NT2/D1 (cell line): ENCODE measurements at regions not wholly inside any gene's neighbourhood (a gene's known extent, or its start where the extent isn't known, plus 50 kb on each side); places are given as distances from the start of the nearest gene placed in this dataset.

Experiments used
- DNase-seq: peaks from one replicate; pipeline ENCODE4 v3.0.0-alpha.2; 2011; ENCODE audit warnings: low read depth, low spot score
- H3K27me3 ChIP-seq: 2 replicates; pipeline ENCODE4 v1.6.0; 2011; ENCODE audit warnings: mild to moderate bottlenecking; ENCODE audit not compliant: insufficient read length, insufficient read depth
- H3K36me3 ChIP-seq: 2 replicates; pipeline ENCODE4 v1.6.1; 2011; ENCODE audit warnings: mild to moderate bottlenecking, low read length, mixed read lengths; ENCODE audit not compliant: insufficient read depth, insufficient read length
- H3K4me1 ChIP-seq: 2 replicates; pipeline ENCODE4 v1.5.1; 2011; ENCODE audit not compliant: insufficient read depth, insufficient read length
- H3K4me3 ChIP-seq: 2 replicates; pipeline ENCODE4 v1.5.1; 2011; ENCODE audit warnings: low read depth; ENCODE audit not compliant: insufficient read length
- H3K9ac ChIP-seq: 2 replicates; pipeline ENCODE4 v1.6.0; 2011; ENCODE audit warnings: low read depth; ENCODE audit not compliant: insufficient read length
- H3K9me3 ChIP-seq: 2 replicates; pipeline ENCODE4 v1.5.1; 2011; ENCODE audit warnings: mild to moderate bottlenecking, low read length; ENCODE audit not compliant: insufficient read depth
- SUZ12 ChIP-seq: IDR thresholded peaks from 2 replicates; pipeline ENCODE4 v1.6.1; 2011; ENCODE audit not compliant: insufficient read length, insufficient read depth; ENCODE audit errors: extremely low read depth
- YY1 ChIP-seq: IDR thresholded peaks from 2 replicates; pipeline ENCODE4 v1.6.1; 2011; ENCODE audit not compliant: insufficient read length, insufficient read depth
- ZNF274 ChIP-seq: IDR thresholded peaks from 2 replicates; pipeline ENCODE4 v1.6.1; 2011; ENCODE audit warnings: mild to moderate bottlenecking, low read depth, low read length

- no peak for TF ChIP-seq SUZ12
- TF ChIP-seq ZNF274: no peak
- no peak for TF ChIP-seq YY1
- Histone ChIP-seq H3K4me1 (no peaks in the 10 kb centered on the region), H3K36me3 (no peaks in the 10 kb centered on the region), H3K9me3 (no peaks in the 10 kb centered on the region), H3K9ac (no peak overlapping the region), H3K27me3 (no peaks in the 10 kb centered on the region), H3K4me3 (no peak overlapping the region)
- no peak for DNase-seq
Observed at GRCh38 chr21:39051588-39051949, 131.7 kb downstream of the PSMG1 start.

GRCh38 chr21:39050841-39051587, 132.2 kb downstream of the PSMG1 start:
- Histone ChIP-seq H3K9me3 (no peaks in the 10 kb centered on the region), H3K4me1 (no peaks in the 10 kb centered on the region), H3K36me3 (no peaks in the 10 kb centered on the region), H3K27me3 (no peaks in the 10 kb centered on the region), H3K4me3 (no peak overlapping the region), H3K9ac (no peak overlapping the region)
- no peak for DNase-seq
- TF ChIP-seq ZNF274: no peak
- TF ChIP-seq SUZ12: no peak
- TF ChIP-seq YY1: no peak

- no peaks in the 10 kb centered on the region for H3K36me3 ChIP-seq
- H3K4me1 ChIP-seq: no peaks in the 10 kb centered on the region
- no peaks in the 10 kb centered on the region for H3K9me3 ChIP-seq
- no peak for TF ChIP-seq SUZ12
- TF ChIP-seq YY1: no peak
- TF ChIP-seq ZNF274: no peak
- no peak for DNase-seq
- H3K9ac ChIP-seq: no peak overlapping the region
- no peak overlapping the region for H3K4me3 ChIP-seq
- no peaks in the 10 kb centered on the region for H3K27me3 ChIP-seq
Observed at GRCh38 chr21:39048574-39048973, 134.7 kb downstream of the PSMG1 start.

GRCh38 chr21:39048064-39048463, 135.2 kb downstream of the PSMG1 start:
- no peaks in the 10 kb centered on the region for H3K9me3 ChIP-seq
- peak; percentile 90 for DNase-seq

GRCh38 chr21:39047046-39047445, 136.2 kb downstream of the PSMG1 start:
- Histone ChIP-seq H3K4me3 (no peak overlapping the region), H3K27me3 (no peaks in the 10 kb centered on the region), H3K9me3 (no peaks in the 10 kb centered on the region; the same call in 1 of the 2 replicates), H3K4me1 (no peaks in the 10 kb centered on the region), H3K9ac (no peak overlapping the region), H3K36me3 (no peaks in the 10 kb centered on the region)
- TF ChIP-seq SUZ12: no peak
- no peak for DNase-seq

More at GRCh38 chr21:39048064-39048463, 135.2 kb downstream of the PSMG1 start:
- no peak for TF ChIP-seq SUZ12
- no peak for TF ChIP-seq ZNF274
- no peak for TF ChIP-seq YY1
- Histone ChIP-seq H3K4me3 (no peak overlapping the region), H3K27me3 (no peaks in the 10 kb centered on the region), H3K36me3 (no peaks in the 10 kb centered on the region), H3K9ac (no peak overlapping the region), H3K4me1 (no peaks in the 10 kb centered on the region)

- no peaks in the 10 kb centered on the region for H3K27me3 ChIP-seq
- H3K36me3 ChIP-seq: no peaks in the 10 kb centered on the region
- no peak overlapping the region for H3K9ac ChIP-seq
- no peak for TF ChIP-seq YY1
- TF ChIP-seq ZNF274: no peak
- TF ChIP-seq SUZ12: no peak
- no peaks in the 10 kb centered on the region; the same call in 1 of the 2 replicates for H3K9me3 ChIP-seq
- no peaks in the 10 kb centered on the region for H3K4me1 ChIP-seq
- H3K4me3 ChIP-seq: no peak overlapping the region
- DNase-seq: no peak
Observed at GRCh38 chr21:39046236-39046916, 136.9 kb downstream of the PSMG1 start.

GRCh38 chr21:39041816-39042215, 141.4 kb downstream of the PSMG1 start:
- no peaks in the 10 kb centered on the region for H3K27me3 ChIP-seq
- TF ChIP-seq YY1: no peak
- TF ChIP-seq SUZ12: no peak
- TF ChIP-seq ZNF274: no peak
- H3K9ac ChIP-seq: no peak overlapping the region
- no peaks in the 10 kb centered on the region for H3K36me3 ChIP-seq
- no peak for DNase-seq
- H3K4me3 ChIP-seq: no peak overlapping the region
- no peaks in the 10 kb centered on the region; the same call in 1 of the 2 replicates for H3K9me3 ChIP-seq
- no peaks in the 10 kb centered on the region for H3K4me1 ChIP-seq
